ENCODE measurements at regions not wholly inside any gene's neighbourhood (a gene's known extent, or its start where the extent isn't known, plus 50 kb on each side); places are given as distances from the start of the nearest gene placed in this dataset.

GRCh38 chr21:40985370-40985769, 138.4 kb upstream of the DSCAM start:
- DNase-seq (ENCODE audit: extremely low read depth, insufficient read length) = no peak

GRCh38 chr21:40990366-40990765, 143.4 kb upstream of the DSCAM start:
- no peaks in the 10 kb centered on the region for H3K27me3 ChIP-seq (replicated peaks; ENCODE audit: control insufficient read depth, insufficient read depth, low read length)

More at GRCh38 chr21:40985370-40985769, 138.4 kb upstream of the DSCAM start:
- H3K36me3 ChIP-seq (ENCODE audit: control insufficient read depth, insufficient read depth, low read length) = no peaks in the 10 kb centered on the region
- no peaks in the 10 kb centered on the region for H3K27me3 ChIP-seq (replicated peaks; ENCODE audit: control insufficient read depth, insufficient read depth, low read length)
- no peak overlapping the region for H3K4me3 ChIP-seq (replicated peaks; ENCODE audit: low read depth, low read length)
- no peak for TF ChIP-seq CTCF (IDR thresholded peaks at IDR 0.05; ENCODE audit: insufficient read depth, low read length, poor library complexity, severe bottlenecking)

GRCh38 chr21:40997831-40998230, 150.9 kb upstream of the DSCAM start:
- H3K4me3 ChIP-seq (replicated peaks; ENCODE audit: low read depth, low read length) = no peak overlapping the region
- DNase-seq (ENCODE audit: extremely low read depth, insufficient read length) = no peak
- H3K27me3 ChIP-seq (replicated peaks; ENCODE audit: control insufficient read depth, insufficient read depth, low read length) = no peaks in the 10 kb centered on the region
- no peak for TF ChIP-seq CTCF (IDR thresholded peaks at IDR 0.05; ENCODE audit: insufficient read depth, low read length, poor library complexity, severe bottlenecking)
- H3K36me3 ChIP-seq (ENCODE audit: control insufficient read depth, insufficient read depth, low read length) = no peaks in the 10 kb centered on the region

More at GRCh38 chr21:40990366-40990765, 143.4 kb upstream of the DSCAM start:
- DNase-seq (ENCODE audit: extremely low read depth, insufficient read length) = no peak
- no peak overlapping the region for H3K4me3 ChIP-seq (replicated peaks; ENCODE audit: low read depth, low read length)
- H3K36me3 ChIP-seq (ENCODE audit: control insufficient read depth, insufficient read depth, low read length) = no peaks in the 10 kb centered on the region
- TF ChIP-seq CTCF (IDR thresholded peaks at IDR 0.05; ENCODE audit: insufficient read depth, low read length, poor library complexity, severe bottlenecking) = no peak

GRCh38 chr21:41000838-41001237, 153.9 kb upstream of the DSCAM start:
- Histone ChIP-seq H3K36me3 (ENCODE audit: control insufficient read depth, insufficient read depth, low read length) (no peaks in the 10 kb centered on the region), H3K4me3 (replicated peaks; ENCODE audit: low read depth, low read length) (no peak overlapping the region), H3K27me3 (replicated peaks; ENCODE audit: control insufficient read depth, insufficient read depth, low read length) (no peaks in the 10 kb centered on the region)
- TF ChIP-seq CTCF (IDR thresholded peaks at IDR 0.05; ENCODE audit: insufficient read depth, low read length, poor library complexity, severe bottlenecking) = no peak
- DNase-seq (ENCODE audit: extremely low read depth, insufficient read length) = no peak

- TF ChIP-seq CTCF (IDR thresholded peaks at IDR 0.05; ENCODE audit: insufficient read depth, low read length, poor library complexity, severe bottlenecking) = no peak
- H3K27me3 ChIP-seq (replicated peaks; ENCODE audit: control insufficient read depth, insufficient read depth, low read length) = no peaks in the 10 kb centered on the region
- no peak overlapping the region for H3K4me3 ChIP-seq (replicated peaks; ENCODE audit: low read depth, low read length)
- no peak for DNase-seq (ENCODE audit: extremely low read depth, insufficient read length)
- H3K36me3 ChIP-seq (ENCODE audit: control insufficient read depth, insufficient read depth, low read length) = no peaks in the 10 kb centered on the region
Measured at GRCh38 chr21:41006636-41007035, 159.7 kb upstream of the DSCAM start.

- no peak for DNase-seq (ENCODE audit: extremely low read depth, insufficient read length)
- no peak overlapping the region for H3K4me3 ChIP-seq (replicated peaks; ENCODE audit: low read depth, low read length)
- H3K36me3 ChIP-seq (ENCODE audit: control insufficient read depth, insufficient read depth, low read length) = no peaks in the 10 kb centered on the region
- TF ChIP-seq CTCF (IDR thresholded peaks at IDR 0.05; ENCODE audit: insufficient read depth, low read length, poor library complexity, severe bottlenecking) = no peak
- no peaks in the 10 kb centered on the region for H3K27me3 ChIP-seq (replicated peaks; ENCODE audit: control insufficient read depth, insufficient read depth, low read length)
Measured at GRCh38 chr21:41008351-41008750, 159.6 kb upstream of the BACE2 start.

All from GM06990 (cell line).